ENCODE measurements at regions not wholly inside any gene's neighbourhood (a gene's known extent, or its start where the extent isn't known, plus 50 kb on each side); places are given as distances from the start of the nearest gene placed in this dataset.
"Not testable (repeated sequence)": the region's sequence is repeated elsewhere in the genome, so short reads cannot be mapped to it uniquely, and the experiment has no call there.

DNA sequence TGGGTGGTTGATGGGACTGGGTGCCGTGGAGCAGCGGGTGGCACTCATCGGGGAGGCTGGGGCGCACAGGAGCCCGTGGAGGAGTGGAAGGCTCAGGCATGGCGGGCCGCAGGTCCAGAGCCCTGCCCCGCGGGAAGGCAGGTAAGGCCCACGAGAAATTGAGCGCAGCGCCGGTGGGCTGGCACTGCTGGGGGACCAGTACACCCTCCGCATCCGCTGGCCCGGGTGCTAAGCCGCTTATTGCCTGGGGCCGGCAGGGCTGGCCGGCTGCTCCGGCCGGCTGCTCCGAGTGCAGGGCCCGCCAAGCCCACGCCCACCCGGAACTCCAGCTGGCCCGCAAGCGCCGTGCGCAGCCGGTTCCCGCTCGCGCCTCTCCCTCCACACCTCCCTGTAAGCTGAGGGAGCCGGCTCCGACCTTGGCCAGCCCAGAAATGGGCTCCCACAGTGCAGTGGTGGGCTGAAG is 85.1 kb upstream of the FAT4 start:
- Histone ChIP-seq H3K27me3 (ENCODE audit: insufficient read depth, low read length) (no peaks in the 10 kb centered on the region), H3K4me1 (ENCODE audit: insufficient read depth, low read length) (no peaks in the 10 kb centered on the region), H3K36me3 (ENCODE audit: insufficient read depth, low read length) (no peaks in the 10 kb centered on the region), H3K9me3 (ENCODE audit: control insufficient read depth in 1 of 2, low read length in 2 of 2) (no peaks in the 10 kb centered on the region), H3K4me3 (ENCODE audit: low read length in 2 of 2) (no peak overlapping the region), H3K27ac (ENCODE audit: low read depth, low read length) (no peak overlapping the region)
- Mint-ChIP-seq H3K9me3 (peaks cover 0 to 10% (median 4%) of the 10 kb centered on the region in 8 donors), H3K4me1 (no peaks in the 10 kb centered on the region), H3K36me3 (peaks cover 0 to 4% of the 10 kb centered on the region in 2 donors), H3K27ac (no peak overlapping the region), H3K27me3 (no peaks in the 10 kb centered on the region), H3K4me3 (no peak overlapping the region)
- DNase-seq: no peak
- intact Hi-C loops (cut with micrococcal nuclease): no loop called here
- ChIA-PET POLR2A (ENCODE audit: partially characterized antibody) (no interaction called here), CTCF (ENCODE audit: partially characterized antibody) (no interaction called here)

- no peak overlapping the region for H3K27ac ChIP-seq (ENCODE audit: low read depth, low read length)
- no peak overlapping the region for H3K4me3 Mint-ChIP-seq
- H3K4me1 ChIP-seq (ENCODE audit: insufficient read depth, low read length): no peaks in the 10 kb centered on the region
- intact Hi-C loops (cut with micrococcal nuclease): no loop called here
- ChIA-PET CTCF (ENCODE audit: partially characterized antibody) (no interaction called here), POLR2A (ENCODE audit: partially characterized antibody) (no interaction called here)
- peaks cover 0 to 4% of the 10 kb centered on the region in 2 donors for H3K36me3 Mint-ChIP-seq
- no peaks in the 10 kb centered on the region for H3K4me1 Mint-ChIP-seq
- no peaks in the 10 kb centered on the region for H3K9me3 ChIP-seq (ENCODE audit: control insufficient read depth in 1 of 2, low read length in 2 of 2)
- no peak for DNase-seq
- H3K9me3 Mint-ChIP-seq: peaks cover 0 to 10% (median 4%) of the 10 kb centered on the region in 8 donors
- no peak overlapping the region for H3K27ac Mint-ChIP-seq
- H3K36me3 ChIP-seq (ENCODE audit: insufficient read depth, low read length): no peaks in the 10 kb centered on the region
- no peaks in the 10 kb centered on the region for H3K27me3 Mint-ChIP-seq
- no peak overlapping the region for H3K4me3 ChIP-seq (ENCODE audit: low read length in 2 of 2)
- no peaks in the 10 kb centered on the region for H3K27me3 ChIP-seq (ENCODE audit: insufficient read depth, low read length)
These were observed 88.9 kb upstream of the FAT4 start for GRCh38 chr4:125225806-125226205.

GRCh38 chr4:125200556-125200955 is 114.2 kb upstream of the FAT4 start:
- H3K27ac Mint-ChIP-seq: no peak overlapping the region
- H3K36me3 ChIP-seq (ENCODE audit: insufficient read depth, low read length): no peaks in the 10 kb centered on the region
- ChIA-PET POLR2A (ENCODE audit: partially characterized antibody) (no interaction called here), CTCF (ENCODE audit: partially characterized antibody) (no interaction called here)
- H3K9me3 ChIP-seq (ENCODE audit: control insufficient read depth in 1 of 2, low read length in 2 of 2): no peaks in the 10 kb centered on the region
- no peaks in the 10 kb centered on the region for H3K4me1 ChIP-seq (ENCODE audit: insufficient read depth, low read length)
- no peak overlapping the region for H3K27ac ChIP-seq (ENCODE audit: low read depth, low read length)
- no peaks in the 10 kb centered on the region for H3K27me3 Mint-ChIP-seq
- no peaks in the 10 kb centered on the region for H3K36me3 Mint-ChIP-seq
- intact Hi-C loops (cut with micrococcal nuclease): no loop called here
- no peak for DNase-seq
- no peak overlapping the region for H3K4me3 ChIP-seq (ENCODE audit: low read length in 2 of 2)
- peaks cover 0 to 11% (median 0%) of the 10 kb centered on the region in 8 donors for H3K9me3 Mint-ChIP-seq
- H3K4me1 Mint-ChIP-seq: no peaks in the 10 kb centered on the region
- H3K4me3 Mint-ChIP-seq: no peak overlapping the region
- no peaks in the 10 kb centered on the region for H3K27me3 ChIP-seq (ENCODE audit: insufficient read depth, low read length)

DNA sequence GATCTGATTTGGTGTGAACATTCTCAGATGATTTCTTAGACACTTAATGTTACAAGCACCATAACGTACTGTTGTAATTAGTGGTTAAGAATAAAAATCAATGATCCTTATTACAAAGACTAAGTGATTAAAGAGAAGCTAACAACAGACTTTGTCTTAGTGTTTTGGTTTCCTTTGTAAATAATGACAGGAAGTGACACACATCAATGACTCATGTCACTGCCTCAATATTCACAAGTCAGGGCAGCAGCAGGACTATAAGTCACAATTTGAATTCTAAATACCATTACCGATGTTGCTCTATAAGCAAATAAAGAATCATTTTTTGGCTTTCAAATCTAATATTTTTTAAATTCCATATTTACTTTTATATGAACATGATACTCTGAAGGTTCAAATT is 115.8 kb upstream of the FAT4 start:
- ChIA-PET CTCF (ENCODE audit: partially characterized antibody) (no interaction called here), POLR2A (ENCODE audit: partially characterized antibody) (no interaction called here)
- Histone ChIP-seq H3K27ac (ENCODE audit: low read depth, low read length) (no peak overlapping the region), H3K27me3 (ENCODE audit: insufficient read depth, low read length) (no peaks in the 10 kb centered on the region), H3K4me3 (ENCODE audit: low read length in 2 of 2) (no peak overlapping the region), H3K4me1 (ENCODE audit: insufficient read depth, low read length) (no peaks in the 10 kb centered on the region), H3K9me3 (ENCODE audit: control insufficient read depth in 1 of 2, low read length in 2 of 2) (no peaks in the 10 kb centered on the region), H3K36me3 (ENCODE audit: insufficient read depth, low read length) (no peaks in the 10 kb centered on the region)
- no peaks in the 10 kb centered on the region for H3K4me1 Mint-ChIP-seq
- H3K27ac Mint-ChIP-seq: no peak overlapping the region
- no peaks in the 10 kb centered on the region for H3K36me3 Mint-ChIP-seq
- H3K27me3 Mint-ChIP-seq: no peaks in the 10 kb centered on the region
- no peak for DNase-seq
- H3K9me3 Mint-ChIP-seq: peaks cover 0 to 11% (median 0%) of the 10 kb centered on the region in 8 donors
- no peak overlapping the region for H3K4me3 Mint-ChIP-seq
- intact Hi-C loops (cut with micrococcal nuclease): no loop called here

DNA sequence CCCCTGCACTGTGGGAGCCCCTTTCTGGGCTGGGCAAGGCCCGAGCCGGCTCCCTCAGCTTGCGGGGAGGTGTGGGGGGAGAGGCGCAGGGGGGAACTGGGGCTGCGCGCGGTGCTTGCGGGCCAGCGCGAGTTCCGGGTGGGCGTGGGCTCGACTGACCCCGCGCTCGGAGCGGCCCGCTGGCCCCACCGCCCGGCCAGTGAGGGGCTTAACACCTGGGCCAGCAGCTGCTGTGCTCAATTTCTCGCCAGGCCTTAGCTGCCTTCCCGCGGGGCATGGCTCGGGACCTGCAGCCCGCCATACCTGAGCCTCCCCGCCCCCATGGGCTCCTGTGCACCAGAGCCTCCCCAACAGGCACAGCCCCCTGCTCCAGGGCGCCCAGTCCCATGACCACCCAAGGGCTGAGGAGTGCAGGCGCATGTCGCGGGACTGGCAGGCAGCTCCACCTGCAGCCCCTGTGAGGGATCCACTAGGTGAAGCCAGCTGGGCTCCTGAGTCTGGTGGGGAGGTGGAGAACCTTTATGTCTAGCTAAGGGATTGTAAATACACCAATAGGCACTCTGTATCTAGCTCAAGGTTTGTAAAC is 122.8 kb upstream of the FAT4 start:
- intact Hi-C loops (cut with micrococcal nuclease); H3K4me3 Mint-ChIP-seq; H3K4me3 ChIP-seq (ENCODE audit: low read length in 2 of 2); H3K27ac ChIP-seq (ENCODE audit: low read depth, low read length); H3K36me3 ChIP-seq (ENCODE audit: insufficient read depth, low read length); DNase-seq; CTCF ChIA-PET (ENCODE audit: partially characterized antibody); H3K27ac Mint-ChIP-seq; H3K4me1 ChIP-seq (ENCODE audit: insufficient read depth, low read length); POLR2A ChIA-PET (ENCODE audit: partially characterized antibody); H3K4me1 Mint-ChIP-seq; H3K27me3 ChIP-seq (ENCODE audit: insufficient read depth, low read length); H3K36me3 Mint-ChIP-seq; H3K9me3 ChIP-seq (ENCODE audit: control insufficient read depth in 1 of 2, low read length in 2 of 2); H3K27me3 Mint-ChIP-seq: not testable (repeated sequence)
- peaks cover 2 to 13% (median 3%) of the 10 kb centered on the region in 8 donors for H3K9me3 Mint-ChIP-seq

DNA sequence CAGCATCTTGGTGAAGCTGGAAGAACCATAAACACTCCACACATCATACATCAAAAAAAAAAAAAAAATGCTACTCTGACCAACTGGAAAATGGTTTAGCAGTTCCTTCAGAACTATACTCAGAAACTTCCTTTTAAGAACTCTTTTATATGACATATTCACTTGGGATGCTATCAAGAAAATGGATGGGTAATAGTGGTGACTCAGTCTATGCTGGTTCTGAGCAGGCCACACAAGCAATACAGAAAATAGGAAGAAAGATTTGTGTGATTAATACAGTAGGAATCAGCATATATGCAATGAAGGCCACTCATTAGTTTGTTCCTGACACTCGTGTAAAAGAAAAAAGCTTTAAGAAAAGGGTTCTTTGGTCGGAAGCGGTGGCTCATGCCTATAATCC is 123.5 kb upstream of the FAT4 start:
- peaks cover 2 to 13% (median 3%) of the 10 kb centered on the region in 8 donors for H3K9me3 Mint-ChIP-seq
- no peaks in the 10 kb centered on the region for H3K36me3 ChIP-seq (ENCODE audit: insufficient read depth, low read length)
- DNase-seq: no peak
- intact Hi-C loops (cut with micrococcal nuclease): no loop called here
- H3K4me3 Mint-ChIP-seq: no peak overlapping the region
- no peaks in the 10 kb centered on the region for H3K4me1 Mint-ChIP-seq
- no peaks in the 10 kb centered on the region for H3K36me3 Mint-ChIP-seq
- H3K4me1 ChIP-seq (ENCODE audit: insufficient read depth, low read length): no peaks in the 10 kb centered on the region
- H3K27me3 ChIP-seq (ENCODE audit: insufficient read depth, low read length): no peaks in the 10 kb centered on the region
- no peaks in the 10 kb centered on the region for H3K27me3 Mint-ChIP-seq
- H3K4me3 ChIP-seq (ENCODE audit: low read length in 2 of 2): no peak overlapping the region
- no peak overlapping the region for H3K27ac Mint-ChIP-seq
- POLR2A ChIA-PET (ENCODE audit: partially characterized antibody): no interaction called here
- CTCF ChIA-PET (ENCODE audit: partially characterized antibody): no interaction called here
- H3K27ac ChIP-seq (ENCODE audit: low read depth, low read length): no peak overlapping the region
- no peaks in the 10 kb centered on the region for H3K9me3 ChIP-seq (ENCODE audit: control insufficient read depth in 1 of 2, low read length in 2 of 2)

- ChIA-PET POLR2A (ENCODE audit: partially characterized antibody) (no interaction called here), CTCF (ENCODE audit: partially characterized antibody) (no interaction called here)
- Histone ChIP-seq H3K4me3 (ENCODE audit: low read length in 2 of 2) (no peak overlapping the region), H3K9me3 (ENCODE audit: control insufficient read depth in 1 of 2, low read length in 2 of 2) (no peaks in the 10 kb centered on the region), H3K27me3 (ENCODE audit: insufficient read depth, low read length) (no peaks in the 10 kb centered on the region), H3K36me3 (ENCODE audit: insufficient read depth, low read length) (no peaks in the 10 kb centered on the region), H3K4me1 (ENCODE audit: insufficient read depth, low read length) (no peaks in the 10 kb centered on the region), H3K27ac (ENCODE audit: low read depth, low read length) (no peak overlapping the region)
- Mint-ChIP-seq H3K27me3 (no peaks in the 10 kb centered on the region), H3K36me3 (no peaks in the 10 kb centered on the region), H3K4me1 (no peaks in the 10 kb centered on the region), H3K4me3 (no peak overlapping the region), H3K27ac (no peak overlapping the region), H3K9me3 (peaks cover 0 to 10% (median 2%) of the 10 kb centered on the region in 8 donors)
- intact Hi-C loops (cut with micrococcal nuclease): no loop called here
- no peak for DNase-seq
These were observed 127.3 kb upstream of the FAT4 start for GRCh38 chr4:125187226-125188176.
